HCT116 (cell line): ENCODE measurements at regions not wholly inside any gene's neighbourhood (a gene's known extent, or its start where the extent isn't known, plus 50 kb on each side); places are given as distances from the start of the nearest gene placed in this dataset.

Experiments used
- EZH2phosphoT487 ChIP-seq: fragments of 200-600 bp; IDR thresholded peaks from 2 replicates; pipeline ENCODE4 v1.6.1; 2018; ENCODE audit warnings: antibody characterized with exemption, borderline replicate concordance
- POLR2A ChIP-seq: IDR thresholded peaks from 2 replicates; pipeline ENCODE4 v1.7.0; 2011; ENCODE audit warnings: borderline replicate concordance; ENCODE audit not compliant: insufficient read depth, insufficient read length; ENCODE audit errors: extremely low read depth
- POLR2AphosphoS5 ChIP-seq: IDR thresholded peaks from 2 replicates; pipeline ENCODE4 v1.6.1; 2011; ENCODE audit warnings: mild to moderate bottlenecking, low read depth, low read length, moderate library complexity
- RAD21 ChIP-seq: IDR thresholded peaks from 2 replicates; pipeline ENCODE4 v1.6.1; 2012; ENCODE audit warnings: low read depth, mild to moderate bottlenecking
- ZFX ChIP-seq: fragments of 450-650 bp; IDR thresholded peaks from 2 replicates; pipeline ENCODE4 v1.6.1; 2017
- ZNF274 ChIP-seq: fragments of 200-500 bp; sonication (Bioruptor generic); IDR thresholded peaks from 2 replicates; pipeline ENCODE4 v1.6.1; 2014; ENCODE audit warnings: mild to moderate bottlenecking, low read depth, low read length, inconsistent platforms
- TF ChIP-seq, protein P1 (sequence below), 3 experiments: fragments of 200-600 bp in 1 of 3; sonication (generic) in 1 of 3; IDR thresholded peaks in 2 of 3; conservative IDR thresholded peaks in 1 of 3; 2 replicates each; pipeline ENCODE4 v1.5.1; 2012 to 2017; ENCODE audit warnings: low read depth in 2 of 3, low read length in 2 of 3, antibody characterized with exemption in 1 of 3, borderline replicate concordance in 1 of 3, control low read depth in 1 of 3, mild to moderate bottlenecking in 1 of 3, mixed read lengths in 1 of 3, mixed run types in 1 of 3, moderate library complexity in 1 of 3; ENCODE audit not compliant: insufficient read depth in 1 of 3
- TF ChIP-seq, protein P2 (sequence below): IDR thresholded peaks from 2 replicates; pipeline ENCODE4 v1.6.1; 2012
- TF ChIP-seq, protein P3 (sequence below): IDR thresholded peaks from 2 replicates; pipeline ENCODE4 v1.6.1; 2011; ENCODE audit warnings: mild to moderate bottlenecking, low read length, moderate library complexity; ENCODE audit not compliant: insufficient replicate concordance; ENCODE audit errors: extremely low read depth

DNA sequence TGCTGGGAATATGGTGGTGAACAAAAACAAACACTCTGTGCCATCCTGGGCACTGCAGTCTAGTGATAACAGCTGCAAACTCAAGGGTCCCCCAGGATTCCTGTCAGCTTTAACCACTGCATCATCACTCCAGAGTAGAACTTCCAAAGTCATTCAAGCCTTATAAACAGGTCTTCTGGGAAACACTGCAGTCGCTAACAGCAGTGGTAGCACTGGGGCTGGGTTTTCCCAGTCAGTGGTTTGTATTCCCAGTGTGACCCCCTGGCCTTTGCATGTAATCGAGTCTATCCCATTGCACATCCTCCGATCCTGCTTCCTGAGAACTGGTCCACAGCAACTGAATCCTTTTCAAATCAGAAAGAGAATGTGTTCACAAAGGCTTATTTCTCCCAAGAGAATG lies 623.5 kb downstream of the EDEM1 start:
- TF ChIP-seq, protein P1, sequence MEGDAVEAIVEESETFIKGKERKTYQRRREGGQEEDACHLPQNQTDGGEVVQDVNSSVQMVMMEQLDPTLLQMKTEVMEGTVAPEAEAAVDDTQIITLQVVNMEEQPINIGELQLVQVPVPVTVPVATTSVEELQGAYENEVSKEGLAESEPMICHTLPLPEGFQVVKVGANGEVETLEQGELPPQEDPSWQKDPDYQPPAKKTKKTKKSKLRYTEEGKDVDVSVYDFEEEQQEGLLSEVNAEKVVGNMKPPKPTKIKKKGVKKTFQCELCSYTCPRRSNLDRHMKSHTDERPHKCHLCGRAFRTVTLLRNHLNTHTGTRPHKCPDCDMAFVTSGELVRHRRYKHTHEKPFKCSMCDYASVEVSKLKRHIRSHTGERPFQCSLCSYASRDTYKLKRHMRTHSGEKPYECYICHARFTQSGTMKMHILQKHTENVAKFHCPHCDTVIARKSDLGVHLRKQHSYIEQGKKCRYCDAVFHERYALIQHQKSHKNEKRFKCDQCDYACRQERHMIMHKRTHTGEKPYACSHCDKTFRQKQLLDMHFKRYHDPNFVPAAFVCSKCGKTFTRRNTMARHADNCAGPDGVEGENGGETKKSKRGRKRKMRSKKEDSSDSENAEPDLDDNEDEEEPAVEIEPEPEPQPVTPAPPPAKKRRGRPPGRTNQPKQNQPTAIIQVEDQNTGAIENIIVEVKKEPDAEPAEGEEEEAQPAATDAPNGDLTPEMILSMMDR (IDR thresholded peaks at IDR 0.05 in 2 of 3, conservative IDR thresholded peaks at IDR 0.05 in 1 of 3; ENCODE audit: borderline replicate concordance in 1 of 3, insufficient read depth in 1 of 3, low read depth in 2 of 3, low read length in 2 of 3): no peak
- TF ChIP-seq POLR2AphosphoS5: no peak
- TF ChIP-seq ZNF274: no peak
- no peak for TF ChIP-seq RAD21
- TF ChIP-seq, protein P2, sequence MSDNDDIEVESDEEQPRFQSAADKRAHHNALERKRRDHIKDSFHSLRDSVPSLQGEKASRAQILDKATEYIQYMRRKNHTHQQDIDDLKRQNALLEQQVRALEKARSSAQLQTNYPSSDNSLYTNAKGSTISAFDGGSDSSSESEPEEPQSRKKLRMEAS: no peak
- TF ChIP-seq ZFX: no peak
- no peak for TF ChIP-seq POLR2A
- TF ChIP-seq, protein P3, sequence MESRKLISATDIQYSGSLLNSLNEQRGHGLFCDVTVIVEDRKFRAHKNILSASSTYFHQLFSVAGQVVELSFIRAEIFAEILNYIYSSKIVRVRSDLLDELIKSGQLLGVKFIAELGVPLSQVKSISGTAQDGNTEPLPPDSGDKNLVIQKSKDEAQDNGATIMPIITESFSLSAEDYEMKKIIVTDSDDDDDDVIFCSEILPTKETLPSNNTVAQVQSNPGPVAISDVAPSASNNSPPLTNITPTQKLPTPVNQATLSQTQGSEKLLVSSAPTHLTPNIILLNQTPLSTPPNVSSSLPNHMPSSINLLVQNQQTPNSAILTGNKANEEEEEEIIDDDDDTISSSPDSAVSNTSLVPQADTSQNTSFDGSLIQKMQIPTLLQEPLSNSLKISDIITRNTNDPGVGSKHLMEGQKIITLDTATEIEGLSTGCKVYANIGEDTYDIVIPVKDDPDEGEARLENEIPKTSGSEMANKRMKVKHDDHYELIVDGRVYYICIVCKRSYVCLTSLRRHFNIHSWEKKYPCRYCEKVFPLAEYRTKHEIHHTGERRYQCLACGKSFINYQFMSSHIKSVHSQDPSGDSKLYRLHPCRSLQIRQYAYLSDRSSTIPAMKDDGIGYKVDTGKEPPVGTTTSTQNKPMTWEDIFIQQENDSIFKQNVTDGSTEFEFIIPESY: no peak
- TF ChIP-seq EZH2phosphoT487: no peak
